ENCODE measurements at regions not wholly inside any gene's neighbourhood (a gene's known extent, or its start where the extent isn't known, plus 50 kb on each side); places are given as distances from the start of the nearest gene placed in this dataset.

DNA sequence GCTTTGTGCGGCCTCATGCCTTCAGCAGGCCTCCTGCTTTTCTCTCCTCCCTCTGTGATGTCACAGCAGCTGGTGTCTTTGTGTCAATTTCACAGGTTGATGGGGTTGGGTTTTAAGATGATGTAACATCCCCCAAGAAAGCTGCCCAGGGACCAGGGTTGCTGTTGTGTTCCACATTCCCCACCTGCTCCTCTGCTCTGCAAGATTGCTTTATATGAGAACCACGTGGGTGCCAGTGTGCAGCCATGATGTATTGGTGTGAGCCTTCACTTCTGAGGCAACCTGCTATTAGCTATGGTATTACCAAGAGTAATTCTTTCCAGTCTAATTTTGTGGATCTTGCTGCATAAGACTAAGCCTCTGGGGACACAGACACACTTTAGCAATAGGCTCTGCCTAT, 213.0 kb upstream of the ADAMTS16 start:
- no peak for DNase-seq
- Mint-ChIP-seq H3K4me1 (ENCODE audit: low read depth in 2 of 2) (no peaks in the 10 kb centered on the region), H3K4me3 (no peak overlapping the region), H3K9me3 (peaks cover 8 to 18% of the 10 kb centered on the region in 2 donors), H3K27ac (no peak overlapping the region), H3K36me3 (ENCODE audit: insufficient read depth) (peaks cover 2% of the 10 kb centered on the region), H3K27me3 (no peaks in the 10 kb centered on the region)
- ATAC-seq (replicated peaks), result no peak

DNA sequence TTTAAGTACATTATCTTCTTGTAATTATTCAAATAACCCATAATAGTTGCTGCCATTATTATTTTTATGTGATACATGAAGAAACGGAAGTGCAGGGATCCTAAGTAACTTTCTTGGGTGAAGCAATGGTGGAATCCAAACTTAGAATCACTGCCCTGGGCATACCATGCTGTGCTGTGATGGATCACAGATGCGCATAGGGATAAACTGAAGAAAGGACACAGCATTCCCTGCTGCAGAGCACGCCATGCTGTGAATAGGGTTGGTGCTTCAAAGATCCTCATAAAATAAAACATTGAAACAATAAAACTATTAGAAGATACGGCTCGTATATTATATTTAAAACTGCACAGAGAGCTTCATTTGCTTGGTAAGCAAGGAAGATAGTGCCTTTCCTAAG, 211.7 kb upstream of the ADAMTS16 start:
- ATAC-seq (replicated peaks), result no peak
- H3K4me3 Mint-ChIP-seq, result no peak overlapping the region
- H3K4me1 Mint-ChIP-seq (ENCODE audit: low read depth in 2 of 2), result no peaks in the 10 kb centered on the region
- H3K36me3 Mint-ChIP-seq (ENCODE audit: insufficient read depth), result peaks cover 2% of the 10 kb centered on the region
- no peaks in the 10 kb centered on the region for H3K27me3 Mint-ChIP-seq
- no peak for DNase-seq
- no peak overlapping the region for H3K27ac Mint-ChIP-seq
- H3K9me3 Mint-ChIP-seq, result peaks cover 7% of the 10 kb centered on the region in 2 donors

DNA sequence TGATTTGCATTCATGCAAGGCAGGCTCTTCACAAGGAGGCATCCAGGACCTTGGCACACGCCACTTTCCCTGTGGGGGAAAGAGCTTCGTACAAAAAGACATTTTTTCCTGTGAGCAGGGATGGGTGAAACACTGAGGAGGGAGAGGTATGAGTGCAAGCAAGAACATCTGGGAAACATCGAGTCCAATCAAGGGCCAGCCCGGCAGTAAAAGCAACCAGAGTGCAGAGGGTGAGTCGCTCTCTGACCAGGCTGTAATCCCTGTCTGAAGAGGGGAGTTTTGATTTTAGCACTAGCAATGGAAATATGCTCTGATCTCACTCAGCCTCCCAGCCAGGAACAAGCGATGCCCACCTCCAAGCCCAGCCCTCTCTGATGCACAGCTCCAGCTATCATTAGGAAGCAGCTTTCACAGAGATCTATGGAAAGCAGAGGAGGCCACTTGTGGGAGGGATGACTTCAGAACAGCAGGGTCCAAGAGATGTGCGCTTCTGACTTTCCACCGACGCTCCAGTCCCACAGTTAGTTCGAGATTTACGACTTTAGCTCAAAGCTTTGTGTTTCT, 211.0 kb upstream of the ADAMTS16 start:
- no peak overlapping the region for H3K4me3 Mint-ChIP-seq
- no peaks in the 10 kb centered on the region for H3K27me3 Mint-ChIP-seq
- peaks cover 2% of the 10 kb centered on the region for H3K36me3 Mint-ChIP-seq (ENCODE audit: insufficient read depth)
- no peak overlapping the region for H3K27ac Mint-ChIP-seq
- H3K9me3 Mint-ChIP-seq, result peaks cover 8% of the 10 kb centered on the region in 2 donors
- ATAC-seq (replicated peaks), result no peak
- no peak for DNase-seq
- no peaks in the 10 kb centered on the region for H3K4me1 Mint-ChIP-seq (ENCODE audit: low read depth in 2 of 2)

DNA sequence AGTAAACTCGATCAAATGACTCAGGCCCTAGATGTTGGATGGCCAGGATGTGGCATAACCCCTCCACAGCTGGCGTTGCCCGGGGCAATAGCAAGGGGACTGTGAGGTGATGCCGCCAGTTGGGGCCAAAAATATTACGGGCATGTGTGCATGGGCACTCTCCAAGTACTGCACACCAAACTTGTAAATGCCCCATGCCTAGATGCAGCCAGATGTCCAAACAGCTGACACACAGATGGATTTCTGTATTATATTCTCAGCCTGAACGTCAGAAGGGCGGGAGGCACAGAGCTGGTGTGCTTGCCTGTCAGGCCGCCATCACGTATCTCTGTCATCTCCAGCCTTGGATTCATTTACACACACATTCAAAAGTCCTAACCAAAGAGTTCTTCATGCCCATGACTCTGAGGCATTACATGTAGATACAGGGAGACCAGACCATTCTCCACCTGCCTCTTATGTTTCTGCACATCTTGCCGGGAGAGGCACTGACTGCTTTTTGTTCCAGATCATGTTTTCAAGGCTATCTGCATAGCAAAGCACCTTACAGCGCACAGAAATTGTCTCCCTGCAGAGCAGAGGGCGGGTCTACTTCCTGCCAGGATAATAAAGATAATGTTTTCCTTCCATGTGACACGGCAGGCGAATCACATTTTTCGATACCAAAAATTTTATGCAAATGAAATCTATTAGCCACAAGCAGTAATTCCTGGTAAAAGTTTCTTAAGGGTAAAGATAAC, 200.9 kb upstream of the ADAMTS16 start:
- H3K27me3 Mint-ChIP-seq, result no peaks in the 10 kb centered on the region
- no peak for DNase-seq
- no peak for ATAC-seq (replicated peaks)
- H3K4me1 Mint-ChIP-seq (ENCODE audit: low read depth in 2 of 2), result no peaks in the 10 kb centered on the region
- no peak overlapping the region for H3K27ac Mint-ChIP-seq
- no peaks in the 10 kb centered on the region for H3K36me3 Mint-ChIP-seq (ENCODE audit: insufficient read depth)
- no peak overlapping the region for H3K4me3 Mint-ChIP-seq
- H3K9me3 Mint-ChIP-seq, result peaks cover 8 to 15% of the 10 kb centered on the region in 2 donors

DNA sequence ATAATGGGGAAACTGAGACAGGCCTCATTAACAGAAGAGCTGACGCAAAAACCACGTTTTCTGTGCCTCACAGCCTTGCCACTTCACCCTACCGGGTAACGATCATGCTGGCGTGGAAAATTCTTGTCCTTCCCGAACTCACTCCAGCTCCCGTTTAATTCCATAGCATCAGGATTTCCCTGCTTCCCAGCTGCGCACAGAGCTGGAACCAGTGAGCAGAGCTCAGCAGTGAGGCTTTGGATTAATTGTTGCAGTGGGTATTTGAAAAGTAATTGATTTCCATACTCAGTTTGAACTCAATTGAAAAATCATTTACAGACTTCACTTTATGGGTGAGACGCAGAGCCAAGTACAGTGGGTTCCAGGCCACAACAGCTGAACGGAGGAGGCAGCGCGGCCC, 199.0 kb upstream of the ADAMTS16 start:
- no peaks in the 10 kb centered on the region for H3K36me3 Mint-ChIP-seq (ENCODE audit: insufficient read depth)

DNA sequence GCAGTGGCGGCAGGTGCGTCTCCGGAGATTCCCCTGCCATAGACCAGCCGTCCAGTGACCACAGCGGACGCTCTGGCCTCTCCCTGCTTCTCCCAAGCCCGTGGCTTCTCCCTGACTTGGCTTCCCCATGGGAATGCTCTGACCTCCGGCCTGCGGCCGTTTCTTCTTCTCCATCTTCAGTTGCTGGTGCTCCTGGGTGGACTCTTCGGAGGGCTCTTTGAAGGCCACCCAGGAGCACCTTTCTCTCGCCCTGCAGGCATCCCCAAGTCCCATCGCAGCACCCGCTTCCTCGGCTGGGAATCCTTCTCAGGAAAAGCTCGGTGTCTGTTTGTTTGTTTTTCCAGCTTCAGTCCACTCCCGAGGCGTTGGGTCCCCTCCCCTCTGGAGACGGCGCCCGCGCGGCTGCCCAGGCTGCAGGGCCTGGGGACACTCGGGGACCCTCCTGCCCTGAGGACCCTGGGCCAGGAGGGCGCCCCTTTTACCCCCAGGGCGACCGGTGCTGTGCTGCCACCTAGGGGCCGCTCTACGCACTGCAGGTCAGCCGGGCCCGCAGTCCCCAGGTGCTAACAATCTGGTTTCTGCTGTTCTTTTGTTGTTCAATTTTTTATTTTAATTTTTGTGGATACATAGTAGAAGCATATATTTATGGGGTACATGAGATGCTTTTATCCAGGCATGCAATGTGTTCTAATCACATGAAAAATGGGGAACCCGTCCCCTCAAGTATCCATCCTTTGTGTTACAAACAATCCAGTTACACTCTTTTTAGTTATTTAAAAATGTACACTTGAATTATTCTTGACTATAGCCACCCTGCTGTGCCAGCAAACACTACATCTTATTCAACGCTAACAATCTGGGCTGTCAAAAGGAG, 197.9 kb upstream of the ADAMTS16 start:
- Mint-ChIP-seq H3K4me1 (ENCODE audit: low read depth in 2 of 2) (no peaks in the 10 kb centered on the region), H3K9me3 (peaks cover 4 to 23% of the 10 kb centered on the region in 2 donors), H3K27me3 (no peaks in the 10 kb centered on the region), H3K36me3 (ENCODE audit: insufficient read depth) (no peaks in the 10 kb centered on the region), H3K4me3 (no peak overlapping the region), H3K27ac (no peak overlapping the region)
- no peak for DNase-seq
- ATAC-seq (replicated peaks), result no peak

More for the DNA sequence above, 199.0 kb upstream of the ADAMTS16 start:
- Mint-ChIP-seq H3K27ac (no peak overlapping the region), H3K9me3 (peaks cover 4 to 15% of the 10 kb centered on the region in 2 donors), H3K4me1 (ENCODE audit: low read depth in 2 of 2) (no peaks in the 10 kb centered on the region), H3K27me3 (no peaks in the 10 kb centered on the region), H3K4me3 (no peak overlapping the region)
- ATAC-seq (replicated peaks) (no peak), DNase-seq (no peak)

DNA sequence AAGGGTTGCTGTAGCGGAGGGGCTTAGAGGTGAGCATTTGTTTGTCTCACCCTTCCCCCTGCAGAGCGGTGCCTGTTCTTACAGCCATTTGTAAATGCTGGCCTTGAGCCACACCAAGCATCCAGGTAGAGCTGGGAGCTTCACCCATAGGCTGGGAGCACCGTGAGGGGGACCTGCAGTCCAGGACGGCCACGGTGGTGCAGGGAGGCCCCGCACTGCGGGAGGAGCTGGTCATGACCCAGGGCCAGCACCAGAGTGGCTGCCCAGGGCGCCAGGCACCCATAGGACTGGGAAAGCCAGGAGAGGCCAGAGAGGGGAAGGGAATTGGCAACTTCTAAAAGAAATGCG, 197.3 kb upstream of the ADAMTS16 start:
- Mint-ChIP-seq H3K4me1 (ENCODE audit: low read depth in 2 of 2) (no peaks in the 10 kb centered on the region), H3K4me3 (no peak overlapping the region), H3K9me3 (peaks cover 4 to 18% of the 10 kb centered on the region in 2 donors), H3K27ac (no peak overlapping the region), H3K36me3 (ENCODE audit: insufficient read depth) (no peaks in the 10 kb centered on the region), H3K27me3 (no peaks in the 10 kb centered on the region)
- DNase-seq, result no peak
- ATAC-seq (replicated peaks), result no peak

DNA sequence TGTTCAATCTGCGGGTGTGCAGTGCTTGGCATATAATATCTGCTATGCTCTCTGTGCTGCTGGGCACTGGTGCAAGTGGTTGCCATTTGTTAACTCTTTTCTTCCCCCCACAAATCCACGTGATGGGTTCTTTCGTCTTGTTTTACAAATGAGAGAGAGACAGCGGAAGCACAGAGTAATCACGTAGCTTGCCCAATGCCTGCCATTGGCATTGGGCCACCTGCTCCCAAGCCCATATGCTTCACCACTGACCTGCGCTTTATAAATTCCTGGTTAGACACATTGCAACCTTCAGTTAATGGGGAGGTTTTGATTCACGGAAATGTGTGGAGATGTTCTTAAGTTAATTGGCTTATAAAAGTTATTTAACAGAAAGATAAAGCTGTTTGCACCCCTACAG, 194.8 kb upstream of the ADAMTS16 start:
- peaks cover 4 to 16% of the 10 kb centered on the region in 2 donors for H3K9me3 Mint-ChIP-seq
- no peak overlapping the region for H3K4me3 Mint-ChIP-seq
- no peaks in the 10 kb centered on the region for H3K27me3 Mint-ChIP-seq
- DNase-seq, result no peak
- H3K36me3 Mint-ChIP-seq (ENCODE audit: insufficient read depth), result no peaks in the 10 kb centered on the region
- no peaks in the 10 kb centered on the region for H3K4me1 Mint-ChIP-seq (ENCODE audit: low read depth in 2 of 2)
- no peak for ATAC-seq (replicated peaks)
- H3K27ac Mint-ChIP-seq, result no peak overlapping the region

DNA sequence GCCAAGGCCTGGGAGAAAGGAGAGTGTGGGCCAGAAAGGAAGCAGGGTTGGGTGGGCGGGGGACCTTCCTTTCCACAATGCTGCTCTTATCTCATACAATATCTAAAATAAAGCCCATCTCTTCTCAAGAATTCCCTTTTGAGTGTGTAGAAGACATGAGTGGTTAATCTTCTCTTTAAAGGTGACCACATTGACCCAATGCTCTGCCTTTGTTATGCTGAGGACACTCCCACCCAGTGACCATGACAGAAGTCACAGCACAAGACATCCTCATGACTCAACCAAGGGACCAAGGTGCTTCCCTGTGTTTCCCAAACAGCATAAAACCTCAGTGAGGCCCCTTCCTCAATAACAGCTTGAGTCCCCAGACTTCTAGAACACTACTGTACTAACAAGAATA, 193.0 kb upstream of the ADAMTS16 start:
- no peak for DNase-seq
- no peaks in the 10 kb centered on the region for H3K36me3 Mint-ChIP-seq (ENCODE audit: insufficient read depth)
- H3K9me3 Mint-ChIP-seq, result peaks cover 4 to 16% of the 10 kb centered on the region in 2 donors
- H3K4me1 Mint-ChIP-seq (ENCODE audit: low read depth in 2 of 2), result no peaks in the 10 kb centered on the region
- no peak overlapping the region for H3K4me3 Mint-ChIP-seq
- H3K27ac Mint-ChIP-seq, result no peak overlapping the region
- no peaks in the 10 kb centered on the region for H3K27me3 Mint-ChIP-seq
- no peak for ATAC-seq (replicated peaks)

DNA sequence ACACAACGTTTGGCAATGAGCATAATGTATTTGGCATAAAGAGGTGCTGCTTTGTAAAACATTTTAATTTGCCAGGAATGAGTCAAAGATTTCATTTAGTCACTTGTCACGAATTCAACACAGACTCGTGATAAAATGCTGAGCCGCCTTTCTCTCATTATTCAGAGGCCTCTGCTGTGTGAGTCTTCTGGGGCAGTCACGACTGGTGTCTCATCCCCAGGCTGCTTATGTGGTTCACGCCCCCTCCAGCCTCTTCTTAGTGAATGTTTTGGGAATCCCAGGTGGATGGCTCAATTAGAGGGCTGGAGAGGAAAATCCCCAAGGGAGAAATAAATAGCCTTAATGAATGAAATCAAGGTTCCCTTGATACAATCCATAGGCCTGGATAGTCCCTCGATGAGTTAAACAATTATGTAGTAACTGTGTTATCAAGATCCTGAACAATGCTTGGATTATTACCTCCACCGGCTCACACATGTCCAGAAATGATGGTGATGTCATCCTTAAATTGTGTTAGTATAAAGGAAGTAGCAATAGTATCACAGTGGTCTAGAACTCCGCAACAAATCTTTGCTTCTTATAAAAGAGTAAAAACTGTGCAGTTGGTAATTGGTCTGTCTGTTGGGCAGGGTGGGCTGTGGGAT, 192.1 kb upstream of the ADAMTS16 start:
- Mint-ChIP-seq H3K9me3 (peaks cover 2 to 13% of the 10 kb centered on the region in 2 donors), H3K4me3 (no peak overlapping the region), H3K36me3 (ENCODE audit: insufficient read depth) (no peaks in the 10 kb centered on the region), H3K4me1 (ENCODE audit: low read depth in 2 of 2) (no peaks in the 10 kb centered on the region), H3K27me3 (no peaks in the 10 kb centered on the region), H3K27ac (no peak overlapping the region)
- ATAC-seq (replicated peaks) (no peak), DNase-seq (no peak)

DNA sequence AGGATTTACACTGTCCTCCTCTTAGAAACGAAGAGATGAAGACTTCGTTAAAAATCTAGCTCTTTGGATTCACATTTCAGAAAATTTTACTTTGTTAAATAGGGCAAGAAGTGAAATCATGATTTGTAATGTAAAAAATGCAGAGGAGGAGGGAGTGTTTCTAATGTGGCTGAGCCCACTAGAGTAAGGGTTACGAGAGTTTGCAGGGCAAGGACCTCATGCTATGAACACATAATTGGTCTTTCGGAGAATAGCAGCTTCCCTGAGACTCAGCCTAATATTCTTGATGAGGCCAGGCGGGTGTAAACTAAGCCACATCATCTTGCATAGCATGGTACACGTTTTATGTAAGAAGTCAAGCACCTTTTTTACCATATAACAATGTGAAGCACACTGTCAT, 191.0 kb upstream of the ADAMTS16 start:
- peaks cover 3 to 9% of the 10 kb centered on the region in 2 donors for H3K9me3 Mint-ChIP-seq

DNA sequence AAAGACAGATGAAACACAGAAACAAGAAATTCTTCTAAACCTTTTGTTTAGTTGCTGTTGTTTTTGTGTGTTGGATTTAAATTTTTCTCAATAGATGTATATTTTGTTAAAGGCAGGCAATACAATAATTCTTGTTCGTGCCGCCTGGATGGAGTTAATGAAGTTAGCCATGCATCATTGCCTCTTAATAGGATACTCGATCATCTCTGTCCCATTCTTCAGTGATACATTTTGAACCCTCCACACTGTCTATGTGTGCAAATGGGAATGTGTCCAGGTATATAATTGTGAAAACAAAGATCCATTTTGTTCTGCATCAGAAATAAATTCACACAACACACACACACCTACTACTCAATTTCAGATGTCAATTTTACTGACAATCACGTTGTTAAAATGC, 186.6 kb upstream of the ADAMTS16 start:
- H3K36me3 Mint-ChIP-seq (ENCODE audit: insufficient read depth), result no peaks in the 10 kb centered on the region
- peaks cover 15 to 19% of the 10 kb centered on the region in 2 donors for H3K9me3 Mint-ChIP-seq
- ATAC-seq (replicated peaks), result no peak
- no peak for DNase-seq
- no peak overlapping the region for H3K4me3 Mint-ChIP-seq
- no peaks in the 10 kb centered on the region for H3K4me1 Mint-ChIP-seq (ENCODE audit: low read depth in 2 of 2)
- no peaks in the 10 kb centered on the region for H3K27me3 Mint-ChIP-seq
- H3K27ac Mint-ChIP-seq, result no peak overlapping the region

More for the DNA sequence above, 191.0 kb upstream of the ADAMTS16 start:
- Mint-ChIP-seq H3K36me3 (ENCODE audit: insufficient read depth) (no peaks in the 10 kb centered on the region), H3K4me3 (no peak overlapping the region), H3K27ac (no peak overlapping the region), H3K27me3 (no peaks in the 10 kb centered on the region), H3K4me1 (ENCODE audit: low read depth in 2 of 2) (no peaks in the 10 kb centered on the region)
- ATAC-seq (replicated peaks), result no peak
- DNase-seq, result no peak

DNA sequence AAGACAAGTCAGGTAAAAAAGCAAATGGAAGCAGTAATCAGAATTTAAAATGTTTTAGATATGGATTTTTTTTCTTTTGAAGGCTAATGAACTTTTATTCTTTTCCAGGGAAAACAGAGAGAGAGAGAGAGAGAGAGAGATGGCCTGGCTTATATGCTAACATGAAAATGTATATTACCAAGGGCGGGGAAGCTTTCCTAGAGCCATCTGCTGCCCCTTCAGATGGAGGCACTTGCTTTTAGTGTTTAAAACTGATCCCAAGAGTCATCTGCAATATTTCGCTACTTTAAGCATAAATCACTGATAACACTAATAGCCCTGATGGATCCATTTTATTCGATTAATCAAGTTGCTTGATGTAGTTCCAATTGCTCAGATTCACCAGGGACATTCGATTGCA, 186.1 kb upstream of the ADAMTS16 start:
- Mint-ChIP-seq H3K9me3 (peaks cover 18 to 19% of the 10 kb centered on the region in 2 donors), H3K27ac (no peak overlapping the region), H3K4me1 (ENCODE audit: low read depth in 2 of 2) (no peaks in the 10 kb centered on the region), H3K27me3 (no peaks in the 10 kb centered on the region), H3K36me3 (ENCODE audit: insufficient read depth) (no peaks in the 10 kb centered on the region), H3K4me3 (no peak overlapping the region)
- DNase-seq (no peak), ATAC-seq (replicated peaks) (no peak)

Measured in effector memory CD8-positive, alpha-beta T cell (primary cell).